GM19438 (cell line): ENCODE measurements at regions not wholly inside any gene's neighbourhood (a gene's known extent, or its start where the extent isn't known, plus 50 kb on each side); places are given as distances from the start of the nearest gene placed in this dataset.
"Not testable (repeated sequence)": the region's sequence is repeated elsewhere in the genome, so short reads cannot be mapped to it uniquely, and the experiment has no call there.

ENCODE experiments used
- ATAC-seq: cut with Tn5 transposase; IDR thresholded peaks from one replicate; pipeline ENCODE4 v1.9.1; 2021; ENCODE audit warnings: low read depth; ENCODE audit not compliant: unreplicated experiment

DNA sequence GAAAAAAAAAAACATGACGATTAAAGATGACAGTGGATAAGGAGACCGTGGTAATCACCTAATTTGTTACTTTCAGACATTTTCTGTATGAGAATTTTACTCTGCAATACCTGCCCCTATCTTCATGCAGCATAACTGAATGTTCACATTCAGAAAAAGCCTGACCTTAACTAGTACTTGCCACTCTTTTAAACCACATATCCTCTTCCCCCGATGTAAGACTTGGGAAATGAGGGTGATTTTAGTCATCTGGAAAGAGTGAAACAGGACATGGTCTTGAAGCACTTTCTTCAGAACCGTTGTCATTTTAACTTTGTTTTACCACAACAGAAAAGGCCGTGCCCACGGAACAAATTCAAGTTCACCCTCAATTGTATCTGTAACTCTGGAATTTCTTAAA lies 318.5 kb downstream of the BCL2L11 start:
- not testable (repeated sequence) for ATAC-seq

DNA sequence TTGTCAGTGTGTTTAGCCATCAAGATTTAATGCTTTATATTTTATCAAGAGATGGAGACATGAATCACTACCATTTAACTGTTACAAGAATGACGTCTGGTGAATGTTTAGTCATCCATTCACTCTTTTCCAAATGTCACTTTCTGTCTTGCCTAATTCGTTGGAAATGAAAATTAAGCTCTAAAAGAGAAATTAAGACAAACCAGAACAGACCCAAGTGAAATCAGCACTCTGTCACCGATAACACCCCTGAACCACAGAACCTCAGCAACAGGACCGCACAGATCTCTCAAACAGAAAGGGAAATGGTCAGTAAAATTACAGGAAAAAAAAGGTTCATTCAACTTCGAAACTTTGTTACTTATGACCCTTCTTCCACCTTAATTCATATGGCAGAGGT lies 320.9 kb downstream of the BCL2L11 start:
- not testable (repeated sequence) for ATAC-seq

DNA sequence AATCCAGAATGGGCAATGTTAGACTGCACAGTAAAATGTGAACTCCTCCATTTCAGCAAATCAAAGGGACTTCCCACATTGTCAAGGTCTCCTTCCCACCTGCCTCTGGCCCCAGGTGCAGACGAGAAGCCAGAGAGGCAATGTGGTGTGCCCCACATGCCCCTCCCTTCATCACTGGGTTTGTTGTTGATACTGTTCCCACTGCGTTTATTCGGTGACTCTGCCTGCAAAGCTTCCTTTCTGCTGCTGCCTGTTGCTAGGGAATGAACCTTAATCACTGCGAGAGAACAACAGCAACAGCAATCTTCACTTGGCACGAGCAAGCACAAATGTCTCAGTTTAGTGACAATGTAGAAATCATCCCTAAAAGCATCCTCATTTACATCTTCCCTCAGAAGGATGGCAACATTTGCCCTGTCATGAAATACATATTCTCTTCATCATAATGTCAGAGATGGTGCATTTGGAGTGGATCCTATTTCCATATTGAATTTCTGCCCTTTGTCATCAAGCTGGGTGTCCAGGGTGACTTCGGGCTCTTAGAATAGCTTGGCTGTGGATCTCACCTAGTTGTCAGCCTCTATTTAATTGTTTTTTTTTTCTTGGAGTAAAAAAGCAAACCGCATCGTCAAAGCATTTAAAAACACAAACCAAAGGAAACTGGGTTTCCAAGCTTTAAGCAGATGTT lies 322.2 kb downstream of the BCL2L11 start:
- not testable (repeated sequence) for ATAC-seq

DNA sequence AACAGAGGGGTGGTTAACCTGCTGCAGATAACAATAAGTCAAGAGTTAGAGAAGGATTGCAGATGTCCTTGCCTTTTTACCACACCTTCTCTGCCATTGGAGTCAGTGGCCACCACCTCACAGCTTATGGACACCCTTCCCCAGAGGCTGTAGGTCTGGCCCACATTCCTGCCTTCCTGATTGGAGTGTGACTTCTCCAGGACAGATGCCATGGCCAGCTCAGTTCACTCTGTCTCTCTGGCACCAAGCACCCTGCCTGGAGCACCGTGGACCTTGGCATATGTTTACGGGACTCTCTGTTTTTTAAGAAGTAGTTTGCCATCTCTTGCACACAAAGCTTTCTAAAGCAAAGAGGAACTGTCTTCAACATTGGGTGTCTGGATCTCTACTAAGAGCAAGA lies 323.8 kb downstream of the BCL2L11 start:
- not testable (repeated sequence) for ATAC-seq

DNA sequence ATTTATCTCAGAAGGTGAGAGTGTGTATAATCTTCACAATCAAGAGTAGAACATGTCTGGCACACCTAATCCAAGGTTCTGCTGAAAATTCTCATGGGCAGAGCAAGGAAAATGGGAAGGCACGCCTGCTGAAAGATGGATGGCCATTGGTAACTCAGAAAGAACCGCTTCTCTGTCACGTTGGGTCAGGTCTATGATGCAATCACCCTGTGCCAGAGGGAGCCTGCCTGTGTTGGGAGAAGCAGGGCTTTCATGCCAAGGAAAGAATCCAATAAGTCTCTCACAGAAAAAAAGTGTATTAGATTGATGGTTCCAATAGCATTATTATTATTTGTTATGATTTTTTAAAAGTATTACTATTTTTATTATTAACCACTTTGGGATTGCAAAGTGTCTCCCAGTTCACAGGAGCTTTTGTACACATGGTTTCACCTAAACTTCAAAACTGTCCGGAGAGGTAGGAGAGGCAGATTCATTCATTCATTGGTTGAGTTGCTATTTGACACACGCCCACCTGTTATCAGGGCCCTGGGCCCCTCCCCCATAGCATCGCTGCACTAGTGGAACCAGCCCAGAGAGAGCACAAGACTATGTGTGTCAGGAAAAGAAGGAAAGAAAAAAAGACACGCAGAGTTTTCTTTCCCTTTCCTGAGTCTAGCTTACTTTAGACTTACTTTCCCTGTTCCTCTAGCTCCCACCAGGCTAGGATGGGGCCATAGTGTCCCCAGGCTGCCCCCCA lies 324.6 kb downstream of the BCL2L11 start:
- ATAC-seq, result not testable (repeated sequence)

DNA sequence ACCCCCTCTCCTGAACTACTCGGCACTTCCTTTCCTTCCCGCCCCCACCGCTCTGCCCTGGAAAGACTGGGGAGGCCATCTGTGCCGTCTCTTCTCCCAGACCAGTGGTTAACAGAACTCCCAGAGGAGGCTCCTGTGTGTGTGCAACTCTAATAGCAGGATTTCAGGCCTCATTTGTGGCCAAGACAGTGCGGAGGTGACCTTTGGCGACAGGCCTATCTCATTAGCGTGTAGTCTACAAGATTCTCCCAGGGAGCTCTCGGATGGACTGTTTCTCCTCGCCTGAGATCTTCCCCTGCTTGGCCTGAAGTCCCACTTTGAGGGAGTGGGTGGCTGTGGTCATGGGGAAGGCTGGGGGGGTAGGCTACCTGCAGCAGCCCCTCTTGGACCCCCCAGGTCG lies 325.2 kb downstream of the BCL2L11 start:
- not testable (repeated sequence) for ATAC-seq

DNA sequence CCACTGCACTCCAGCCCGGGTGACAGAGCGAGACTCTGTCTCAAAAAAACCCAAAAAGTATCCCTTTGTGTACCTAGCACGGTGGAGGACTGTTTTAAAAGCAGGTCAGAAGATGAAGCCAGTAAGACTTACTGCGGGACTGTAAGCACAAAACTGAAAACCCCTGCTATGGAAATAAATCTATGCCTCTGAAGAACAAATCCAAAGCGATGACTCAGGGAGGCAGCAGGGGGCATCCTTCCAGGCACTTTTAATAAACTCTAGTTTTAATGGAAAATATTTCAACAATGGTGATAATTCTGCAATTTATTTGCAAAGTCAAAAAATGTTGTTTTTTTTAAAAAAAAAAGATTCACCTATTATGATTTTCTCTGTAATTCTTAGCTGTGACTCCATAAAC lies 326.8 kb downstream of the BCL2L11 start:
- not testable (repeated sequence) for ATAC-seq

DNA sequence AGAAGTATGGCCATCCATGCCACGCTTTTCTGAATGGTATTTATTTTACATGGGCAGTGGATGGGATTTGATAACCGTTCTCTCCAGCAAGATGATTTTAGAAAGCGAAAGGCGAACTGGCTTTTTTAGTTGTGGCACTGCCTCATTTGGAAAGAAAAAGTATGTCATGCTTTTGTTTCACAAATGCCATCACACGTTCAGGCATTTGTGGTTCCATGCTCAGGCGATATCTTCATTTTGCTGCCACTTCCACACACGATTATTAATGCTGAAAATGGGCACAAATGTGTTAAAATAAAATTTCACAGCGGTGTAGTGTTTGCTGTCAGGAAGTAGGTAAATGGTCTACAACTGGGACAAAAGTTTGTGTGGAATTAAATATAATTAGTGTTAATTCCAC lies 328.1 kb downstream of the BCL2L11 start:
- not testable (repeated sequence) for ATAC-seq

DNA sequence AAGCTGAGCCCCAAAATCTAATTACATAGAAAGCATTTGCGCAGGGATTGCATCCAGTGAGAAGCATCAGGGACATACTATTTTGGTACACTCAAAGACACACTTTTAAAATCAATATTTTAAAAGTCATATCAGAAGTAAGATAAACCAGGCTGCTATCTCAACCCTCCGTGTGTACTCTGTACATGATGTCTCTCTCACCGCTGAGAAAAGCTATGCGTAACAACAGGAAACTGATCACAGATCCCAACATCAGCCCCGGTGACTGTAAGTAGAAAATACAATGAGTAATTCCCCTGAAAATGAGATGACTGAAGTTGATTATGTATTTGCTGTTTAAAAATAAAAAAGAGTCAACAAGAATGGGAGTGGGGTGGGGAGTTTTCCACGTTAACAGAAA lies 329.8 kb downstream of the BCL2L11 start:
- ATAC-seq, result not testable (repeated sequence)

DNA sequence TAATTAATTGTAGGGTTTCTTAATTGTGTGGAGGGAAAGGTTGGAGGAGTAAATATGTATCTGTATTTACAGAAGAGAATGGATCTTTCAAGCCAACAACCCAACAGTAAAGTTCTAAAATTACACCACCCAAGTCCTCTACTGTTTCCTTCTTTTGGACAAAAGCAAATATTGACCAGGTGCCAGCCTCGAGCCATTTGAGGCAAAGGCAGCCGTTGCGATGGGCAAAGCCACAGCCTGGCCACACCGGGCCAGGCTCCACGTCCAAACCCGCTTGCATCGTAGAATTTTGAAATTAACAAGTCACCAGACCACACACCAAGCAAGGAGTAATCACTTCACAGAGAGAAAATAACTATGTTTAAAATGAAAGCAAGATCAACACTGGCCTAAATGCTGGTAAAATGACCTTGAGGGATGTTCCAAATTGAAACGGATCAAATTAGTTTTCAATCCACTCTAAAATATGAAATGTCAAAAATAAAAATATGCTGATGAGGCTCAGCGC lies 331.0 kb downstream of the BCL2L11 start:
- not testable (repeated sequence) for ATAC-seq

DNA sequence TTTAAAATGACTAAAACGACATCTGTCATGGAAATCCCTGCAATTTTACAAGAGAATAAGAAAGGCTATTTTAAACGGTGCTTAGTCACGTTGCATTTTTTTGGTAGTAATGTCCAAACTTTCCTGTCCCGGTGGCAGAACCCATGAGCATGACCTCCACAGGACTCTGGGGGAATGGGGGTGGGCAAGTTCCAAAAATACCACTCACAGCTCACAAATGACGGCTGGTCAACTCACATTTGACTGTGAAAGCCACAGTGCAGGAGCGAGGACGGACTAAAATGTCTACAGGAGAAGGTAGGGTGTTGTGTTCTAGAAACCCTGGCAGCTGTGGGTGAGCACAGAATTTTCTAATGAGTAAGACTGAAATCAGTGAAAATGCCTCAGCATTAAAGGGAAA lies 331.5 kb downstream of the BCL2L11 start:
- not testable (repeated sequence) for ATAC-seq

DNA sequence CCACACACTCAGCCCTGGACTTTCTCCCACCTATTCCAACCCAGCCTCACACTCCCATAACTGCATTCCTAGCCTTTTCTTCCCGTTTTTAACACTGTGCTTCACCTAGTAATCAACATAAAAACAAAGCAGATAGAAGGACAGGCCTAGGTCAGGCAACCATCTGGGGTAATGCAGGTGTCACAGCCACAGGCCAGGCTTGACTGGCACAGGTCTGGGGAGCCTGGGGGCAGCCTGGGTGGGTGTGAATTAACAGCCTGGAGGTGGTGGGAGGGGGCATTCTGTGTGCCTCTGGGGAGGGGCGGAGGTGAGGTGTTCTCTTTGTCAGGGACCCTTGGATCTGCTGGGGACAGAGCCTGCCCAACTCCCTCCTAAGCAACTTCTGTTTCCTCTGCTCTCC lies 332.6 kb downstream of the BCL2L11 start:
- not testable (repeated sequence) for ATAC-seq

DNA sequence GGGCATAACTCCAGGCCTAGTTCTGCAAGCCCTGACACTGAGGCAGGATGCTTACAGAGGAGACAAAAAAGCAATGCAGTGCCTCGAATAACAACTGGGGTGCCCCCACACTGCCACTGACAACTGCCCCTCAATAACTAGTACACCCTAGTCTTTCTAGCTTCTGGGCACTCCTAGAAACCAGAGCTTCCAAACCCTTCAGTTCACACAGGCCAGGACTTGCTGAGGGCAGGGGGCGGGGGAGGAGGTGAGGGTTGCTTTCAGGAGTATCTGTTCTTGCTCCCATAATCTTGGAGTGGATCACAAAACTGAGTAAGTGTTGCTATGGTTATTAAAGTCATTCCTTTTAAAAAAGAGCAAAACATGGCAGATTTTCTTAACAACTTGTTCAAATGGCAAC lies 333.1 kb downstream of the BCL2L11 start:
- not testable (repeated sequence) for ATAC-seq

DNA sequence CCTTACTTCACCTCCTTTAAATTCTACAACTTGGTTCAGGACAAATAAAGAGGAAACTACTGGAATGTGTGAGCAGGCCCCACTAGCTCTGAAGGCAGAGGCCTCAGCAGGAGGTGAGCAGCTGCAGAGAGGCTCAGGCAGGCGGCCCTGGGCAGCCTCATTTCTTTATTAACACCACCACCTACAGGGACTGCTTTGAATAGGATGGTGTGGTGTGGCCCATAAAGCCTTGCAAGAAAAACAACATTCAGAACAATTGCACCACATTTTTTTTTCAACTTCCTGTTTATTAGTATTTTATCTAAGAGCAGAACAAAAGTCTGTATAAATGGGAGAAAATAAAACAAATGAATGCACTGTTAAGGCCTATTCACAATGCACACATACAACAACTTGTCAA lies 333.7 kb downstream of the BCL2L11 start:
- ATAC-seq, result peak; percentile 82

DNA sequence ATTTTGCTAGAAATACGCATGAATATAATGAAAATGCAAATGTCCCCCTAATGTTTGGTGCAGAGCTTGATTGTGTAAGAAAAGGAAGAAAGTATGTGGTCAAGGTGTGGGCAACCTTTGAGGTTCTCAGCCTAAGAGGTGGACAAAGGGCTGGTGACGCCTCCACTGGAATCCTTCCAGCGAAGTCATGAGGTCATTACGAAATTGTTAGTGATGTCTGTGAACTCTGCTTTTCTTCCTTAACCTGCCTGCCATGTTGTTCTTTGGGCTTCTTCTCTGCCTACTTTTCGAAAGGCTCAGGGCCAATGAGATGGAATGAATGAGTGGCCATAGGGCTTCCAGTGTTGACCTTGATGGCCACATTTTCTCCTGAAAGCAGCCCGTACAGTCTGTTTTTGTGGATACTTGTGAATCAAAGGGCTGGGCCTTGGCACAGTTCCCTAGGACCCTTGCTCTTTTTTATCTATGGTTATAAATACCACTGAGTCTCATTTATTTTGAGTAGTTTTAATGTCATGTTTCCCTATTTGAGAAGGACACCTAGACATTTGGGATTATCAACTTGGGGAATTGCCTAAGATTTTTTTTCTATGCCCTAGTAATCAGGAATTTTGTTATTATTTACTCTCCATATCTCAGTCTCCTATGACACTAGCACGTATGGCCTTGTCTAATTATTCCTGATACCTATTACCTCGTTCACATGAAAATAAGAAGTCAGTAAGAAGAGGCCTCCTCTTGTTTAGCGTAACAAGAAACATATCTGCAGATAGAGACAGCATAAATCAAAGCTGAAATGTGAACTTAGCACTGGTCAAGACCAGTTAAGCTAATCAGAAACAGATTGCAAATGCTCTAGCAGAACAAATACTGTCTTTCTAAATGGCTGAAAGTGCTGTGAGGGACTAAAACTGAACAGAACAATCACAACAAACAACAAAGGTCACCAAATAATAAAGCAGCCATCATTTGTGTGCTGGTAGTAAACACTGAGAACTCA lies 334.6 kb downstream of the BCL2L11 start:
- not testable (repeated sequence) for ATAC-seq

DNA sequence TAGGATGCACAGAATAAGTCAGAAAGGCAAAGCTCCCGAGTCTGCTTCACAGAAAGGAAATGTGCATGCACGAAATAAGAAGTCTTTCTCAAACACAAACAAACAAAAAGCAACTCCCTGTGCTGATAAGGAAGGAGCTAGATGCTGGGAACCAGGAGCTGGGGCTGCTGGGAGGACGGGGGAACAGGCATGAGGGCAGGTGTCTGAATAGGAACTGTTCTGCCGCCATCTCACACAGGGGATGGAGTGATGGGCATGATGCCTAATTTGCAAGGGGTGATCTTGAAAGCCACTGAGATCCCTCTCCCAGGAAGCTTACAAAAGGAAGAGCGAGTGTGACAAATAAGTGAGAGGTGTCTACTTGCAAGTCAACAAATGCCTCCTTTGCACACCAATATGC lies 336.5 kb downstream of the BCL2L11 start:
- ATAC-seq, result not testable (repeated sequence)

DNA sequence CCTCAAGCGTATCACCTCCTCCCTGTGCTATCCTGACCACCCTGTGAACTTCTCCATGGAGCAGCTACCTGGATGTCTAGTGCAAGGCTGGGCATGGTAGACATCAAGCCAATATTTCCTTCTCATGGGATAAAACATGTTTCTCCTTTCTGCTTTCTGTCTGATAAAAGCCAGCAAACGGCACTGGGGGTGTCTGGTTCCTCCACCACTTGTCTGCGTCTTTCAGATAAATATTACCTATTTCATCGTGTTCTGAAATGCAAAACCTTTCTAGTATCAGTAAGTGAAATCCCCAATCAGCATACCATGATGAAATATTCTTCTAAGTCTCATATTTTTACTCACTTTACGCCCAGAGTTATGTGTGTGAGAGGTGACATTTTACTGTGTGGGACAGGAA lies 340.2 kb downstream of the BCL2L11 start:
- ATAC-seq, result not testable (repeated sequence)

DNA sequence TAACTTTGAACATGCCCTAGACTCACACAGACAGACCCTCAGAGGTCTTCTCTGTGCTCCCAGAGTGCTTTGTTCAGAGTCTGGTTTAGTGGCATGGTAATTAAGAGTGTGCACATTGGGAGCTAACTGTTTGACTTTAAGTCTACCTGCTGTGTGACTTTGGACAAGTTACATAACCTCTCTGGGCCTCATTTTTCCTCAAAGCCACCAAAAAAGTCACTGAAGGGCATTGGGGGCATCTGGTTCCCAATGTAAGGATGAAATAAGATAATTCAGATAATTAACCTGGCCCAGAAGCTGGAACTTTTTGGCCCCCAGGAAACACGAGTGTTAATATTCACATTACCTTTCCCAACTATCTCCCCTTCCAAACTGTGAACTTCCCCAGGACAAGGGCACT lies 341.1 kb downstream of the BCL2L11 start:
- ATAC-seq, result not testable (repeated sequence)

DNA sequence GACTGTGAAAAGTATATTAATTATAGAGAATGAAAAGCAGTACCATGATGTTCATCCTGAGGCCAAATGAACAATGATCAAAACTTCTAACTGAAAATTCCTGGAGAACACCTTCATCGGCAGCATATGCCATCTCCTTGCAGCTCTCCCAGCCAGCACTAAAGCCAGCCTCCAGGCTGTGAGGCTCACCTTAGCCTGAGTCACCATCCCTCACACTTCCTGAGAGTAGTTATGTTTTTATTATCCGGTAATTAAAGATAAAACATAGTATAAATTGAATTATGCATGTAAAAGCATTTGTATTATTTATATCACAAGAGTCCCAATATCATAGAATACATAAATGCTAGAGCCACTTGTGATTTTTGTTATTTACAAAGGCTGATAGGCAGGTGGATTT lies 341.9 kb downstream of the BCL2L11 start:
- ATAC-seq, result not testable (repeated sequence)

DNA sequence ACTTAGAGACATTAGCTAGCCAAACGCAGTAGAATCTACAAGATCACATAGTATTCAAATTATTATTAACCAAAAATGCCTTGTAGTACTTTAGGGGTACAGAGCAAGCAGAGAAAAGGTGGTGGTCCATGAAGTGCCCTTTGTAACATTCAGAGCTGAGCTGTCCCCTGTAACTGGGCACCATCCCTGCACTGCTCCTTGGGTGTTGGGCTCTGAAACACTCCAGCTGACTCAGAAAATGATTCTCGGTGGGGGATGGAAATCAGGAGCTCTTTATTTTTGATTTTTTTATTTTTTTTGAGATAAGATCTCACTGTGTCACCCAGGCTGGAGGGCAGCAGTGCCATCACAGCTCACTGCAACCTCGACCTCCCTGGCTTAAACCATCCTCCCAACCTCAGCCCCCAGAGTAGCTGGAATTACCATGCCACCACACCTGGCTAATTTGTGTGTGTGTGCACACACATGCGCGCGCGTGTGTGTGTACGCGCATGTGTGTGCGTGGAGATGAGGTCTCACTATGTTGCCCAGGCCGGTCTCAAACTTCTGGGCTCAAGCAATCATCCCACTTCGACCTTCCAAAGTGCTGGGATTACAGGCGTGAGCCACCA lies 342.6 kb downstream of the BCL2L11 start:
- not testable (repeated sequence) for ATAC-seq
